Psoas muscle (tissue), 7 donors: ENCODE measurements at regions not wholly inside any gene's neighbourhood (a gene's known extent, or its start where the extent isn't known, plus 50 kb on each side); places are given as distances from the start of the nearest gene placed in this dataset.
"Not testable (repeated sequence)": the region's sequence is repeated elsewhere in the genome, so short reads cannot be mapped to it uniquely, and the experiment has no call there.

Experiments
- ATAC-seq, 4 donors: fragments of 200-7000 bp; cut with Tn5 transposase; one replicate each; pipeline ENCODE4 v1.9.1; 2020; ENCODE audit warnings: moderate library complexity in 3 of 4, mild to moderate bottlenecking in 2 of 4
- DNase-seq, 2 donors: peaks; one replicate each; pipeline ENCODE4 v3.0.0-alpha.2; 2020
- H3K27ac ChIP-seq: fragments of 200-600 bp; one replicate; pipeline ENCODE4 v1.8.0; 2022
- H3K27me3 ChIP-seq, 3 donors: fragments of 200-600 bp in 1 of 3; one replicate each; pipeline versions ENCODE4 v1.6.1 to v1.8.0; 2013 to 2022; ENCODE audit warnings: low read length in 2 of 3, mild to moderate bottlenecking in 2 of 3, moderate library complexity in 1 of 3; ENCODE audit not compliant: insufficient read depth in 3 of 3
- H3K36me3 ChIP-seq, 2 donors: fragments of 200-600 bp in 1 of 2; one replicate each; pipeline versions ENCODE4 v1.6.1 to v1.8.0; 2013 to 2022; ENCODE audit warnings: low read depth in 1 of 2, mild to moderate bottlenecking in 1 of 2, moderate library complexity in 1 of 2; ENCODE audit not compliant: insufficient read depth in 1 of 2
- H3K4me1 ChIP-seq: fragments of 200-600 bp; one replicate; pipeline ENCODE4 v1.8.0; 2022
- H3K4me3 ChIP-seq: fragments of 200-600 bp; one replicate; pipeline ENCODE4 v1.8.0; 2022; ENCODE audit warnings: mild to moderate bottlenecking
- H3K9me3 ChIP-seq: fragments of 200-600 bp; one replicate; pipeline ENCODE4 v1.8.0; 2022
- CTCF ChIP-seq: fragments of 200-600 bp; IDR thresholded peaks from one replicate; pipeline ENCODE4 v1.8.0; 2022; ENCODE audit warnings: antibody characterized with exemption
- WGBS, 3 donors: extraction: QIAGEN DNeasy Blood & Tissue Kit; methylation state at CpG; one replicate each; pipeline versions ENCODE4 v1.1.6 to v1.1.7; 2013; 5-methylcytosine and 5-hydroxymethylcytosine counted together
- intact Hi-C, 2 donors: fragments of 100-400 bp; cut with DNase I; formaldehyde crosslinking; loops; one replicate each; pipeline versions ENCODE4 v1.11.0 to v1.14.2; 2022
- donor health status: healthy with polysubstance abuse.
- donor health status: DM: no; HTN: no; CAD: no; lungs with moderate emphysema.
- donor health status: Bipolar disorder and iron deficiency.
- donor health status: healthy.
- donor health status: DM: yes; HTN: yes; CAD: no.
- donor health status: DM: no; HTN: no; CAD: no.
- donor health status: DM: yes; HTN: yes; CAD: no.

GRCh38 chr6:99821164-99821563, 172.9 kb downstream of the MCHR2 start:
- WGBS, 3 donors = 77 to 89% (median 86%) methylated on average over 6 of the region's 6 CpGs
- ATAC-seq = no peak
- no peak overlapping the region for H3K27ac ChIP-seq
- peaks cover 0 to 7% (median 0%) of the 10 kb centered on the region in 3 donors for H3K27me3 ChIP-seq
- no peak overlapping the region for H3K4me3 ChIP-seq
- no peak for DNase-seq
- H3K36me3 ChIP-seq = no peaks in the 10 kb centered on the region
- TF ChIP-seq CTCF = no peak
- H3K4me1 ChIP-seq = no peaks in the 10 kb centered on the region
- intact Hi-C loops = no loop called here
- no peaks in the 10 kb centered on the region for H3K9me3 ChIP-seq

GRCh38 chr6:99822741-99823512, 171.1 kb downstream of the MCHR2 start:
- intact Hi-C loops = no loop called here
- Histone ChIP-seq H3K27ac (no peak overlapping the region), H3K27me3 (peaks cover 0 to 7% (median 0%) of the 10 kb centered on the region in 3 donors), H3K4me3 (no peak overlapping the region), H3K9me3 (no peaks in the 10 kb centered on the region), H3K4me1 (no peaks in the 10 kb centered on the region), H3K36me3 (no peaks in the 10 kb centered on the region)
- peak in 1 of 4 donors; percentile 72 for ATAC-seq
- TF ChIP-seq CTCF = peak; percentile 14
- 29 to 46% (median 40%) methylated on average over 5 of the region's 5 CpGs for WGBS, 3 donors
- DNase-seq = no peak

GRCh38 chr6:99823513-99824235, 170.3 kb downstream of the MCHR2 start:
- H3K4me3 ChIP-seq, H3K9me3 ChIP-seq, H3K27ac ChIP-seq, H3K36me3 ChIP-seq, H3K4me1 ChIP-seq, H3K27me3 ChIP-seq, DNase-seq, intact Hi-C loops, ATAC-seq: not testable (repeated sequence)
- WGBS, 3 donors = 11 to 35% (median 34%) methylated on average over 7 to 8 of the region's 34 CpGs

- Histone ChIP-seq H3K4me1 (no peaks in the 10 kb centered on the region), H3K9me3 (no peaks in the 10 kb centered on the region), H3K4me3 (no peak overlapping the region), H3K36me3 (no peaks in the 10 kb centered on the region), H3K27me3 (peaks cover 0 to 3% (median 0%) of the 10 kb centered on the region in 3 donors), H3K27ac (no peak overlapping the region)
- ATAC-seq (no peak), DNase-seq (no peak)
- WGBS, 3 donors = 70 to 84% (median 71%) methylated on average over 3 of the region's 3 CpGs
- no peak for TF ChIP-seq CTCF
- intact Hi-C loops = no loop called here
Observed at GRCh38 chr6:99833034-99833433, 161.0 kb downstream of the MCHR2 start.

- WGBS, 3 donors = 75 to 87% (median 81%) methylated on average over 3 of the region's 3 CpGs
- no peaks in the 10 kb centered on the region for H3K36me3 ChIP-seq
- H3K4me3 ChIP-seq = no peak overlapping the region
- no peak overlapping the region for H3K27ac ChIP-seq
- DNase-seq = no peak
- H3K9me3 ChIP-seq = no peaks in the 10 kb centered on the region
- intact Hi-C loops = no loop called here
- no peak for TF ChIP-seq CTCF
- H3K27me3 ChIP-seq = peaks cover 0 to 3% (median 0%) of the 10 kb centered on the region in 3 donors
- ATAC-seq = no peak
- no peaks in the 10 kb centered on the region for H3K4me1 ChIP-seq
Observed at GRCh38 chr6:99836471-99836870, 157.6 kb downstream of the MCHR2 start.
